Heart right ventricle (tissue), 16 donors: ENCODE measurements at regions not wholly inside any gene's neighbourhood (a gene's known extent, or its start where the extent isn't known, plus 50 kb on each side); places are given as distances from the start of the nearest gene placed in this dataset.
"Not testable (repeated sequence)": the region's sequence is repeated elsewhere in the genome, so short reads cannot be mapped to it uniquely, and the experiment has no call there.

Experiments used
- ATAC-seq, 8 donors: fragments of 200-7000 bp; cut with Tn5 transposase; one replicate each; pipeline ENCODE4 v1.9.1; 2020; ENCODE audit warnings: mild to moderate bottlenecking in 8 of 8, moderate library complexity in 8 of 8, moderate number of reproducible peaks in 1 of 8
- DNase-seq, 2 donors: peaks; one replicate each; pipeline ENCODE4 v3.0.0-alpha.2; 2020
- H3K27ac ChIP-seq, 10 donors: fragments of 200-600 bp; sonication (generic) in 2 of 10; one replicate each; pipeline versions ENCODE4 v1.5.0 to v1.8.0; 2020 to 2022; ENCODE audit warnings: mild to moderate bottlenecking in 3 of 10
- H3K27me3 ChIP-seq, 7 donors: fragments of 200-600 bp; one replicate each; pipeline ENCODE4 v1.8.0; 2021 to 2022; ENCODE audit warnings: mild to moderate bottlenecking in 2 of 7
- H3K36me3 ChIP-seq, 9 donors: fragments of 200-600 bp; sonication (generic) in 1 of 9; one replicate each; pipeline versions ENCODE4 v1.5.0 to v1.8.0; 2020 to 2022; ENCODE audit warnings: mild to moderate bottlenecking in 2 of 9
- H3K4me1 ChIP-seq, 9 donors: fragments of 200-600 bp; sonication (generic) in 1 of 9; one replicate each; pipeline versions ENCODE4 v1.5.0 to v1.8.0; 2020 to 2022; ENCODE audit warnings: mild to moderate bottlenecking in 4 of 9
- H3K4me3 ChIP-seq, 10 donors: fragments of 200-600 bp; sonication (generic) in 2 of 10; one replicate each; pipeline versions ENCODE4 v1.5.0 to v1.8.0; 2020 to 2022; ENCODE audit warnings: mild to moderate bottlenecking in 7 of 10, moderate library complexity in 2 of 10
- H3K9me3 ChIP-seq, 11 donors: fragments of 200-600 bp in 10 of 11; sonication (generic) in 2 of 11; one replicate each; pipeline versions ENCODE4 v1.5.0 to v1.8.0; 2013 to 2022; ENCODE audit warnings: mild to moderate bottlenecking in 2 of 11, control low read depth in 1 of 11, moderate library complexity in 1 of 11
- CTCF ChIP-seq, 9 donors: fragments of 200-600 bp; sonication (generic) in 2 of 9; IDR thresholded peaks; one replicate each; pipeline versions ENCODE4 v1.5.0 to v1.8.0; 2021 to 2022; ENCODE audit warnings: antibody characterized with exemption in 9 of 9, mild to moderate bottlenecking in 5 of 9, moderate library complexity in 1 of 9
- WGBS, 2 donors: extraction: QIAGEN DNeasy Blood & Tissue Kit; methylation state at CpG; one replicate each; pipeline ENCODE4 v1.1.7; 2013; ENCODE audit warnings: inconsistent platforms in 1 of 2; 5-methylcytosine and 5-hydroxymethylcytosine counted together
- intact Hi-C, 10 donors: fragments of 100-400 bp; cut with DNase I; formaldehyde crosslinking; loops; one replicate each; pipeline versions ENCODE4 v1.11.1 to v1.14.2; 2022
- donor health status: Arrhythmogenic right ventricular cardiomyopathy.
- donor health status: ischemic (EF 13 %, LVEDD 7.1; RV severe dilation, severe dysfunction).
- donor health status: healthy with polysubstance abuse.
- donor health status: DM: no; HTN: yes; CAD: no.
- donor health status: DM: no; HTN: no; CAD: no.
- donor health status: ischemic (EF 25% LVEDD 6.9; RV normal size, moderate dysfunction).
- donor health status: ischemic (EF 25% LVEDD 5.7; RV mildly dilated, moderate dysfunction).
- donor health status: healthy.
- donor health status: DM: yes; HTN: yes; CAD: no.
- donor health status: Ischemic cardiomyopathy.
- donor health status: ischemic (EF 35%, LVEDD 5.7; RV mildly dilated, moderate dysfunction).
- donor health status: nonischemic (EF 11% LVEDD 7.7; RV severe dilation, severe dysfunction).
- donor health status: DM: yes; HTN: yes; CAD: no.
- donor health status: PGD.
- donor health status: ischemic (EF 29% LVEDD 5.4; RV normal size, mild dysfunction).
- donor health status: nonischemic (EF 23%, LVEDD 6.1; RV moderate dilation, normal function).

GRCh38 chr11:87712802-87713202 is 462.4 kb downstream of the RAB38 start:
- Histone ChIP-seq H3K36me3 (no peaks in the 10 kb centered on the region), H3K27me3 (peaks cover 0 to 8% (median 0%) of the 10 kb centered on the region in 7 donors), H3K4me3 (no peak overlapping the region), H3K4me1 (no peaks in the 10 kb centered on the region), H3K9me3 (no peaks in the 10 kb centered on the region), H3K27ac (no peak overlapping the region)
- no peak for TF ChIP-seq CTCF (IDR thresholded peaks at IDR 0.05)
- intact Hi-C loops: loop anchor here in 1 of 10 donors (10.0 kb wide), 1 partner anchor 62 kb away; no protein-coding TSS in a partner anchor
- DNase-seq (no peak), ATAC-seq (no peak)
- 47 to 51% methylated on average over 3 of the region's 3 CpGs for WGBS, 2 donors

GRCh38 chr11:87712391-87712790 is 462.9 kb downstream of the RAB38 start:
- ATAC-seq: no peak
- no peaks in the 10 kb centered on the region for H3K4me1 ChIP-seq
- 47 to 61% methylated on average over 3 of the region's 3 CpGs for WGBS, 2 donors
- H3K27ac ChIP-seq: no peak overlapping the region
- DNase-seq: no peak
- no peak overlapping the region for H3K4me3 ChIP-seq
- H3K9me3 ChIP-seq: no peaks in the 10 kb centered on the region
- intact Hi-C loops: loop anchor here in 1 of 10 donors (10.0 kb wide), 1 partner anchor 62 kb away; no protein-coding TSS in a partner anchor
- H3K27me3 ChIP-seq: peaks cover 0 to 8% (median 0%) of the 10 kb centered on the region in 7 donors
- no peak for TF ChIP-seq CTCF (IDR thresholded peaks at IDR 0.05)
- H3K36me3 ChIP-seq: no peaks in the 10 kb centered on the region

GRCh38 chr11:87703589-87703988 is 471.7 kb downstream of the RAB38 start:
- DNase-seq, H3K4me1 ChIP-seq, ATAC-seq, H3K4me3 ChIP-seq, H3K27ac ChIP-seq, H3K27me3 ChIP-seq, intact Hi-C loops, H3K36me3 ChIP-seq: not testable (repeated sequence)
- 87 to 91% methylated on average over 12 of the region's 12 CpGs for WGBS, 2 donors
- H3K9me3 ChIP-seq: peaks cover 0 to 20% (median 5%) of the 10 kb centered on the region in 11 donors

GRCh38 chr11:87675993-87676392 is 499.2 kb downstream of the RAB38 start:
- Histone ChIP-seq H3K4me1 (no peaks in the 10 kb centered on the region), H3K27me3 (no peaks in the 10 kb centered on the region), H3K27ac (no peak overlapping the region), H3K9me3 (no peaks in the 10 kb centered on the region), H3K36me3 (no peaks in the 10 kb centered on the region), H3K4me3 (no peak overlapping the region)
- DNase-seq (no peak), ATAC-seq (no peak)
- intact Hi-C loops: no loop called here
- TF ChIP-seq CTCF (IDR thresholded peaks at IDR 0.05): no peak
- WGBS, 2 donors: 49 to 55% methylated on average over 1 of the region's 1 CpG

- Histone ChIP-seq H3K4me1 (no peaks in the 10 kb centered on the region), H3K4me3 (no peak overlapping the region), H3K27ac (no peak overlapping the region), H3K36me3 (no peaks in the 10 kb centered on the region), H3K9me3 (no peaks in the 10 kb centered on the region), H3K27me3 (peaks cover 0 to 4% (median 0%) of the 10 kb centered on the region in 7 donors)
- WGBS, 2 donors: 79 to 92% methylated on average over 6 of the region's 6 CpGs
- DNase-seq (no peak), ATAC-seq (no peak)
- no peak for TF ChIP-seq CTCF (IDR thresholded peaks at IDR 0.05)
- intact Hi-C loops: no loop called here
These were observed 508.5 kb downstream of the RAB38 start for GRCh38 chr11:87666730-87667129.
